Stimulated activated CD4-positive, alpha-beta T cell treated with anti-CD3 and anti-CD28 coated beads, TNF-alpha, amount 100 ng/mL, for 24 hours (primary cell): ENCODE measurements at regions not wholly inside any gene's neighbourhood (a gene's known extent, or its start where the extent isn't known, plus 50 kb on each side); places are given as distances from the start of the nearest gene placed in this dataset.
"Not testable (repeated sequence)": the region's sequence is repeated elsewhere in the genome, so short reads cannot be mapped to it uniquely, and the experiment has no call there.

Source experiments
- DNase-seq, 3 experiments: peaks; one replicate each; pipeline ENCODE4 v3.0.0-alpha.2; 2020; ENCODE audit warnings: low read depth in 3 of 3

DNA sequence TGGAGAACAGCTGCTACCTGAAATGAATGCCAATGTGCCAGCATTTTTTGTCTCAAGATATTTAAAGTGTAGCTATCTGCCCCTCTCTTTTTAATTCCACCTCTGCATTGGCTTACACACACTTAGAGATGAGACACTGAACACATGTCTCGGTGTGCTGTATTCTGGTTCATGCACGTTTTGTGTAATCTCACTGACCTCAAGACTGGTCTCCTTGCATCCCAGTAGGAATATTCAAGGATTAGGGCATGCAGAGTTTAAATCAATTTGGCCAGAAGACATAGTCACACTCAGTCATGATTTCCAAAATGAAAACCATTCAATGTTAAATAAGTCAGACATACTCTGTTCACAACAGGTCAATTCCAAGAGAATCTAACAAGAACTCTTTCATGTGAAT is 561.8 kb upstream of the TUSC1 start:
- DNase-seq = no peak

- no peak for DNase-seq
Observed at GRCh38 chr9:26237256-26237655, 559.0 kb upstream of the TUSC1 start.

GRCh38 chr9:26234865-26235264 is 556.6 kb upstream of the TUSC1 start:
- no peak for DNase-seq

GRCh38 chr9:26231391-26231790 is 553.1 kb upstream of the TUSC1 start:
- no peak for DNase-seq

- no peak for DNase-seq
Observed at GRCh38 chr9:26229324-26230054, 551.2 kb upstream of the TUSC1 start.

- DNase-seq = no peak
Observed at GRCh38 chr9:26228273-26228672, 550.0 kb upstream of the TUSC1 start.

DNA sequence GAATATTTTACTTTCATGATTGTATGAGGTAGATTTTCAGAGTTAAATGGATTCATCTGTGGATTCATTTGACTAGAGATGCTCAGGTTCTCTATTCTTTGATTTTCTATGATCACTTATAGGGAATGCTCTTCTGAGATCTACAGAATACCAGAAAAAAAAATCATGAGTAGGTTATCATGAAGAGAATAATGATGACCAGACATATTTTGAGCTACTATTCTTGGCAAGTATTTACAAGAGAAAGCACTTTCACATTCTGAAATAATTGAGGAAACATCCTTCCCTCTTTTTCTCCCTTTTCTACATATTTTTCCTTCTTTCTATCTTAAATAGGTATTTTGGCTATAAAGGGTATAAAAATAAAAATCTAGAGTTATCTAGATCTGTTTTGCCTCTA is 543.0 kb upstream of the TUSC1 start:
- no peak for DNase-seq

- no peak for DNase-seq
Observed at GRCh38 chr9:26220367-26220766, 542.1 kb upstream of the TUSC1 start.

DNA sequence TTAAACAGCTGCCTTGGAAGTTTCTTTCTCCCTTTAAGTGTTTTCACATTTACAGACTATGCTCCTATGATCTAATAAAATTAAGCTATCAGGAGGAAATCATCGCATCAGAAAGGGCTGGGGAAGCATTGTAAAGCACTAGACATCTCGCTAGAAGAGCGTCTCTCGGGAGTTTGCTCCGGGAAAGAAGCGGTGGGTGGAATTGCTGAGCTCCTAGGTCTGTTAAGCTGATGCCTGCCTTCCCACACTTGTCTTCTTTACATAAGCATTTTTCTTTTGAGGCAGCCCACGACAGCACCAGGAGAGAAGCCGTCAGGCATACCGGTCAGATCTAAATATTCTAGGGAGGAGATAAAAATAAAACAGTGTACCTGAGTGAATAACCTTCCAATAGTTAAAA is 541.7 kb upstream of the TUSC1 start:
- DNase-seq = no peak

DNA sequence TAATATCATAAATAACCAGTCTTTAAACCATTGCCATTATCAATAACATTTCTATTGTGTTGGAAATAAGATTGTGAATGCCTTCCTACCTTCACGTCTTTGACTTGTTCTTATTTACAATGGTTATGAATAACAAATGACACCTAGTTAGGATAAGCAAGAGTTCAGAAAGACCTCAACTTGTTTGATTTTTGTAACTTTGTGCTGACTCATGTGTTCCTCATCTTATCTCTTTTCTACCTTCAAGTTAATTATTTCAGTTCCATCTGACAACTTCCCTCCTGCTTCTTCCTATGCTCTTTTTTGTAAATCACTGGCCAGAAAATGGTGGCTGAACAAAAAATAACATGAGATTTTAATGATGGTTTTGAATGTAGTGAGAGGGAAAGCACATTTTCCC is 538.5 kb upstream of the TUSC1 start:
- DNase-seq = no peak

DNA sequence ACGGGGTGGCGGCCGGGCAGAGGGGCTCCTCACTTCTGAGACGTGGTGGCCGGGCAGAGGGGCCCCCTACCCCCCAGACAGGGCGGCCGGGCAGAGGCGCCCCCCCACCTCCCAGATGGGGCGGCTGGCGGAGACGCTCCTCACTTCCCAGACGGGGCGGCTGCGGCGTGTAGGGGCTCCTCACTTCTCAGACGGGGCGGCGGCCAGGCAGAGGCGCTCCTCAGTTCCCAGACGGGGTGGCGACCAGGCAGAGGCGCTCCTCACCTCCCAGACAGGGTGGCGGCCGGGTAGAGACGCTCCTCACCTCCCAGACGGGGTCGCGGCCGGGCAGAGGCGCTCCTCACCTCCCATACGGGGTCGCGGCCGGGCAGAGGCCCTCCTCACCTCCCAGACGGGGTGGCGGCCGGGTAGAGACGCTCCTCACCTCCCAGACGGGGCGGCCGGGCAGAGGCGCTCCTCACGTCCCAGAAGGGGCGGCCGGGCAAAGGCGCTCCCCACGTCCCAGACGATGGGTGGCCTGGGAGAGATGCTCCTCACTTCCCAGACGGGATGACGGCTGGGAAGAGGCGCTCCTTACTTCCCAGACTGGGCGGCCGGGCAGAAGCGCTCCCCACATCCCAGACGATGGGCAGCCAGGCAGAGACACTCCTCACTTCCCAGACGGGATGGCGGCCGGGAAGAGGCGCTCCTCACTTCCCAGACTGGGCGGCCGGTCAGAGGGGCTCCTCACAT is 536.6 kb upstream of the TUSC1 start:
- DNase-seq = not testable (repeated sequence)

- no peak for DNase-seq
Observed at GRCh38 chr9:26210338-26210851, 532.2 kb upstream of the TUSC1 start.

DNA sequence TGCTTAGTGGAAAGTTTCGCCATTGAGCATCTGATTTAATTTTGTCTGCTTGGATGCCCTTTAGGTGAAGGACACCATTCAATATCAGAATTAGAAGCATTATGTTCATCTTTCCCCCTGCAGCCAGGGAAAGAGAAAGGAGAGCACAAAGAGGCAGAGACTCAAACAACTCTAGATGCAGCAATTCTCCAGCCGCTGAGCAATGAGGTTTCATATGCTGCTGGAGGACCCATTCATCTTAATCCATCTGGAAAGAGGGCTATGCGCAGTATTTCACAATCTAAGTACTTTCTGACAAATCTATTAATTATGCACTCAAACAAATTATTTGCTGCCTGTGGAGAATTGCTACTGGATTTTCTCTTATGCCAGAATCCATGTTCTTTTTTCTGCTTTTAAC is 527.0 kb upstream of the TUSC1 start:
- DNase-seq = no peak

GRCh38 chr9:26193237-26193636 is 515.0 kb upstream of the TUSC1 start:
- no peak for DNase-seq

DNA sequence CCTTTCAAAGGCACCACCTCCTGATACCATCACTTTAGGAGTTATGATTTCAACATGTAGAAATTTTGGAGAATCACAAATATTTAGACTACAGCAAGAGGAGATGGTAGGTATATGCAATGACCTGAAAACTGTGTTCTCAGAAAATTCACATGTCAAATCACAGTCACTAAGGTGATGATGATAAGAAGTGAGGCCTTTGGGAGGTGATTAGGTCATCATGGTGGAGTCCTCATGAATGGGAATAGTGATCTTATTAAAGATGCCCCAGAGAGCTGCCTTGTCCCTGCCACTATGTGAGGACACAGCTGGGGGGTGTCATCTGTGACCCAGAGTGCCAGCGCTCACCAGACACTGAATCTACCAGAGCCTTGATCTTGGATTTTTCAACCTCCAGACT is 513.5 kb upstream of the TUSC1 start:
- no peak for DNase-seq

DNA sequence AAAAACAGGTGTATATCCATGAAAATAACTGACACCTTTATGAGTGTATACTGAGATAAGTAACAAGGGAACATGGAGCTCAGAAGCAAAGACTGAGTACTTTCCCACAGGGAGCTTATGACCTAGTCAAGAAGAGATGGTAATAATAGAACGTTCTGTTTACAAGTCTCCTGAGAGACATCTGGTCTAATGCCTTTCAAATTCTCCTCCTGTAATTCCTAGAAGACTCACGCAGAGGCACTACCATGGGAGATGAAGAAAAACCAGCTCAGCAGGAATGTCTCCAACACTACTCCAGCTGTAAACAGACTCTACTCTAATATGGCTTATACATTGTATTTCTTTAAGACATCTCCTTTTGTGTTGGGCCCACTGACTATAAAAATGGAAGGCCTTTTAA is 503.6 kb upstream of the TUSC1 start:
- DNase-seq = no peak

DNA sequence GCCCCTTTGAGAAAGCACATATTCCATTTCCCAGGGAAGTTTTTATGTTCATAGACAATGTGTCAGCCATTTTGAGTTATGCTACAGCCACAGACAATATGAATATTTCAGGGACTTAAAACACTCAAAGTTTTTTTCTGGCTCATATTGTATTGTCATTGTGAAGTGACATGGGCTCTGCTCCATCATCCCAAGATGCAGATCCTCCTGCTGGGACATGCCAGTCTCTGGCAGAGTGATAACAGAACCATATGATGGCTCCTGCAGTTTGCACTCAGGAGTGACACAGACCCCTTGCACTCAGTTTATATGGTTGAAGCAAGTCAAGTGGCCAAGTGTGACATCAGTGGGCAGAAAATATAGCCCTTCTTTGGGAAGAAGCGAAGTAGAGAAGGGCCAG is 498.4 kb upstream of the TUSC1 start:
- no peak for DNase-seq

GRCh38 chr9:26175264-26175663 is 497.0 kb upstream of the TUSC1 start:
- DNase-seq = no peak

DNA sequence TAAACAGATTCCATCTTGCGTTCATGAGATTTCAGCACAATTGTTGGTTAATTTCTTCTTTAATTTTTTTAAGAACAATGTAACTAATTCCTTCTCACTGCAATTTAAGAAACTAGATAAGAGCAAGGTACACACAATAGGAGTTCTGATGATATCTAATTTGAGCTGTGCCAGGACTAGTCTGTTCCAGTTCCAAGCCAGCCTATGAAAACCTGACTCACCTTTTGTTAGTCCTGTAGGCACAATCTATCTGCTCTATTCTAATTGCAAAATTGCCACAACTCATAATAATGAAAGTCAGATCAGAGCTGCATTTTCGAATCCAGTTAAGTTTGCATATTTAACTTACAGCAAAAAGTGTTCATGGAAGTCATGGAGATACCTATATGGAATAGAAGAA is 494.1 kb upstream of the TUSC1 start:
- DNase-seq = no peak

- no peak for DNase-seq
Observed at GRCh38 chr9:26171691-26172090, 493.4 kb upstream of the TUSC1 start.

GRCh38 chr9:26170190-26170589 is 491.9 kb upstream of the TUSC1 start:
- DNase-seq = no peak

DNA sequence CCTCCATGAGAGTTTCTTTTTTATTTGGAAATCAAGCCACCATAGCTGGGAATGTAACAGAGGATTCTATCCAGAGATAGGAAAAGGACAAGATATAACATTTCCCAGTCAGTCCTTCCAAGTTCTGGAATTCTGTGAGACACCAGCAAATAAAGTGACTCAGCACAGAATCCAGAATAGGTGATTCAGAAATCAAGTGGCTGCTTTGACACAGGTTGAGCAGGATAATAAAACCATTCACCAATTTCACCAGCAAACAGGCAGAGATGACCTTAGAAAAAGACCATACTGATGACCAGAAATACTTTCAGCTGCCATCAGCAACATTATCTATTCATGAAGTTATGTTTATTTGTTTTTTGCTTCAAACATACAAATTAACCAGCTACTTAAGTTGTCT is 491.5 kb upstream of the TUSC1 start:
- DNase-seq = no peak

- no peak for DNase-seq
Observed at GRCh38 chr9:26166537-26166936, 488.3 kb upstream of the TUSC1 start.
